GM04503 (cell line): ENCODE measurements at regions not wholly inside any gene's neighbourhood (a gene's known extent, or its start where the extent isn't known, plus 50 kb on each side); places are given as distances from the start of the nearest gene placed in this dataset.

Experiments used
- DNase-seq: peaks from one replicate; pipeline ENCODE4 v3.0.0-alpha.2; 2012; ENCODE audit warnings: low read depth

DNA sequence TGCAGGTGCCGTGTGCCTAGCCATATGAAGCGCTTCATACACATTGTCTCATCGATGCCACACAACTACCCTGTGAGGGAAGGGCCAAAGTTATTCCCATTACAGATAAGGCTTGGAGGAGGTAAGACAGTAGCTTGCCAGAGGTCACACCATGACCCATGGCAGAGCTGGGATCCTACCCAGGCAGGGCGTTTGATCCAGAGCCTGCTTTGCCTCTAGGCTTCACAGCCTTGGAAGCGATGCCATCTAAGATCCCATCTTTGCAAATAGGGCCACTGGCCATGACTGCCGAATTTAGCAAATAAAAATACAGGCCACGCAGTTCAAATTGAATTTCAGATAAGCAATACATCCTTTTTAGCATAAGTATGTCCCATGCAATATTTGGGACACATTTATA lies 358.2 kb downstream of the BCOR start:
- DNase-seq, result no peak

DNA sequence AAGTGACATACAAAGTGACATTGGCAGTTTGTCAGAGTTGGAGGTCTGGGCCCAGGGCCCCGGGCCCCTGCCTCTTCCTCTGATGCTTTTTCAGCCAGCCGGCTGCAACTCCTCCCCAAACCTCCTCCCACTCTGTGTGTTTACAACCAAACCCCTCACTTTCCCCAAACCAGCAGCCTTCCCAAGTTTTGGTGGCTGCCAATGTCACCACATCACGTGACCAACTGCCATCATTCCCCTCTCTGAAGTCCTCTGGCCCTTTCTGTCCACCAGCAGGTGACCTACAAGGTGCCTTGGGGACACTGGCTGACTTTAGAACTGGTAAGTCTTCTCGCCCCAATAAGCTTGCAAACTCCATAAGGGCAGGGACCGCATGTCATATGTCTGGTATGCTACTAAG lies 357.7 kb downstream of the BCOR start:
- DNase-seq, result no peak

DNA sequence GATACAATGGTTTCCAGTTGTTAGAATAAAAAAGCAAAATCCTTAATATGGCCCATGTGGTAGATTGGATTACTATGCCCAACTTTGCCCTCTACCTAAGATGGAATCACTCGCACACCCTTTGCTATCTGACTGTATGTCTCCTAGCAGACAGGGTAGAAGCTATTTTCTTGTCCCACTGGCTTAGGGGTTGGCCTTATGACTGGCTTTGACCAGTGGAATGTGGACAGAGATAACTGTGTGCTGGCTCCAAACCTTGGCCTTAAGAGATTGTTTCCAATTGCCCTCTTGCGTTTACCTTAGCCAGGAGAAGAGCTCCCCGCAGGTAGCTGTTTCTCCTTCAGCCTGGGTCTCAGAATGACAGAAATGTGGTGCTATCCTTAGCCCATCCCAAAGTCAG lies 355.9 kb downstream of the BCOR start:
- no peak for DNase-seq

DNA sequence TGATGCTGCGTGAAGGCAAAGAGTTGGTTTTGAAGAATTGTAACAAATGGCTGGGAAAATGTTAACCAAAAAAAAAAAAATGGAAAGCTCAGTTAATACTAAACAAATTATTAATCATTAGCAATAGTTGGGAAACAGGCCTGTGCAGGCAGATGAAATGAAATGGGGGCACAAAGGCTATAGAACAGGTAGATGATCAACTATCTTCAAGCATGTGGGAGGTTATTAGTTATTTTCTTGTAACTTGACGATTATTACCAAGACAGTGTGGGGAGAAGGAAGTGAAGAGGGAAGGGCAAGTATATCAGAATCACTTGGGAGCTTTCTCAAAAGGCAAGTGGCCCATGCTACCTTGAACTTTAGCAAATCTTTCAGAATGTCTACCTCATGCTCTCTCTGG lies 351.9 kb downstream of the BCOR start:
- no peak for DNase-seq

DNA sequence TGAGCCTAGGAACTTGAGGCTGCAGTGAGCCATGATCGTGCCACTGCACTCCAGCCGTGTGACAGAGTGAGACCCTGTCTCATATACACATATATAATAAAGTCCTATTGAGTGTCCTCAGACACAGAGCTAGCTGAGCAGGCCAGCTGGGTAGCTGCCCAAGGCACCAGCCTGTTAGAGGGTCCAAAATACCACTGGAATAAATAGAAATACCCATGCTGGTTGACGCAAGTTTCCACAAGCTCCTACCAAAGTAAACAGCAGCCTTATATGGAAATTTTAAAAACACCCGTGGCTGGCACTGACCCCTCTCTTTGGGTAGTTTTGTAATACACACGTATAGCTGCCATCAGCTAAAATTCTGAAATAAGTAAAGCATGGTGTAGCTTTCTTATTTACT lies 348.6 kb downstream of the BCOR start:
- DNase-seq, result no peak

DNA sequence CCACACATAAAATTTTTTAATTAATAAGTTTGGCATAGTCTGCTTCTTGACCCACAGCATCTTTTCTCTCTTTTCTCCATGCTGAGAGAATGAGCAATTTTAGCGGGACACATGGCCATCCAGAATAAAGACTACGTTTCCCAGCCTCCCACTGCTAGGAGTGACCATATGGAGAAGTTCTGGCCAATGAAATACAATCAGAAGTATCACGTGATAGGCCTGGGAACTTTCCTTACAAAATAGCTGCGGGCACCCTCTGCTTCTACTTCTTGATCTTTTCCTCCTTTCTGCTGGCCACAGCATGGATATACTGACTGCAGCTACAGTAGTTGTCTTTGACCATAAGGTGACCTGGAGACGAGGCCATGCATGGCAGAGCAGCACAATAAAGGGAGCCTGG lies 348.0 kb downstream of the BCOR start:
- no peak for DNase-seq

DNA sequence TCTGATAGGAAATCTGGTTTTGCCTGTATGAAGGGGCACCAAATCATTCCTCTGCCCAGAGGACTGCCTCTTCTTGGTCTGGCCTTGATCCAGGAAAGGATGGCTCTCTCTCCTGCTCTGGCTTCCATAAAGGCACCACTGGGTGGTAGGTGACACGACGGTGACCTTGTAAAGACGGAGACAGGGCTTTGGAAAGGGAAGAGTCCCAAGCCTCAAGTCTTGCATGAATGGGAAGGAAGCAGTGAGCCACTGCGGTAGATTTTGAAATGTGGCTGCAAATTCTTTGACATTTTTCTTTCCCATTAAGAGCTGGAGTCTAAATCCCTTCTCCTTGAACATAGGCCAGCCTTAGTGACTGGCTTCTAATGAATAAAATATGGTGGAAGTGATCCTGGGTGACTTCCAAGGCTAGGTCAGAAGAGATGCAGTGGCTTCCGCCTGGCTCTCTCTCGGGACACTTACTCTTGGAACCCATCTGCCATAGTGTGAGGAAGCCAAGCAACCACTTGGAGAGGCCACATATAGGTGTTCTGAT lies 347.4 kb downstream of the BCOR start:
- no peak for DNase-seq

DNA sequence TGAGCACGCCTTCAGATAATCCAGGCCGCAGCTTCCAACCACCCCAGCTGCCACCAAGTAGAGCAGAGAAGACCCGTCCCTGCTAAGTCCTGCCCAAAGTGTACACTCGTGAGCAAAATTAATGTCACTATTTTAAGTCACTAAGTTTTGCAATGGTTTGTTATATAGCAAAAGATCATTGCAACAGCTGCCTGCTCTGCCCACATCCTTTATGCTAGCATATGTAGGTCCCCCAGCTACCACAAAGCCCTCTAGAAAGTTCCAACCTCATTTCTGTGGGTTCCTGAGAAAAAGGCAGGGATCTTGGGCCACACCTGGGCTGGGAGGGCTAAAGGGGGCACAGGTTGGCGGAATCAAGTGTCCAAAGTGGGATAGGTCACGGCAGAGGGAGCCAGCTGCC lies 346.9 kb downstream of the BCOR start:
- no peak for DNase-seq

DNA sequence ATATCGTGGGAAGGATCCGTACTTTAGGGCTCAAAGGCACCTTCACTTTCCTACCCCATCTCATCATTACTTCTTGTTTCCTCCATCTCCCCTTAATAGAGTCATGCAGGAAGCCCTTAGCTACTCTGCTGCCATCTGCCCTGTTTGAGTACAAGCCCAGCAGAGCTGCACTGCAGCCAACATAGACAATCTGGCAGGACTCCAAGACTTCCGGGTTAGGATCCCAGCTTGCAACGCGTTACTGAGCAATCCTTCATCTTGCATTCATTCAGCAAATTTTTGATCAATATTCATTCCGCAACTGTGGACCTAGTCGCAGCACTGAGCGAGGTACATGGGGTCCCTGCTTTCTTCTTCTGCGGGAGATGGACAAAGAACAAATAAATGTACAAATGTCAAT lies 344.9 kb downstream of the BCOR start:
- DNase-seq, result no peak

DNA sequence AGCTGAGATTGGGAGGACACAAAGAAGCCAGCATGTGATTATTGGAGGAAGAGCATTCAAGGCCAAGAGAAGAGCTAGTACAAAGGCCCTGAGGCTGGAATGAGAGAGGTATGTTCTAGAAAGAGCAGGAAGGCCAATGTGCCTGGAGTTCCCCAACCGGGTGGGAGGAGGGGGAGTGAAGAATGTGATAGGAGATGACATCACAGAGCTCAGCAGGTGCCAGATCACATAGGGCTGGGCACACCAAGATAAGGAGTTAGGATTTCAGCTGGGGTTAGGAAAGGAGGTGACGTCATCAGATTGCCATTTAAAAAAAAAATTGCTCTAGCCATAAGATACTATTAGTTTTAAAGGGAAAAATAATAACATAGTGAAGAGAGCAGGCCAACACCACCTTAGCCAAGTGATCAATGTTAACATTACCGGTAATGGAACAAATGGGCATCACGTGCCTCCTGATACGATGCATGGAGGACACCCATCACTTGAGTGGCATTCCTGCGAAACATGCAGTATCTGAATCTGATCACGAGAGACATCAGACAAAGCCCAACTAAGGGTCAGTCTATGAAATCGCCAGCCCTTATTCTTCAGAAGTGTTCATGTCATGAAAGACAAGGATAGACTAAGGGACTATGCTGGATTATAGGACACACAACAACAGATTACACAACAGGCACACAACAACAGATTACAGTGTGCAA lies 344.3 kb downstream of the BCOR start:
- DNase-seq, result no peak

DNA sequence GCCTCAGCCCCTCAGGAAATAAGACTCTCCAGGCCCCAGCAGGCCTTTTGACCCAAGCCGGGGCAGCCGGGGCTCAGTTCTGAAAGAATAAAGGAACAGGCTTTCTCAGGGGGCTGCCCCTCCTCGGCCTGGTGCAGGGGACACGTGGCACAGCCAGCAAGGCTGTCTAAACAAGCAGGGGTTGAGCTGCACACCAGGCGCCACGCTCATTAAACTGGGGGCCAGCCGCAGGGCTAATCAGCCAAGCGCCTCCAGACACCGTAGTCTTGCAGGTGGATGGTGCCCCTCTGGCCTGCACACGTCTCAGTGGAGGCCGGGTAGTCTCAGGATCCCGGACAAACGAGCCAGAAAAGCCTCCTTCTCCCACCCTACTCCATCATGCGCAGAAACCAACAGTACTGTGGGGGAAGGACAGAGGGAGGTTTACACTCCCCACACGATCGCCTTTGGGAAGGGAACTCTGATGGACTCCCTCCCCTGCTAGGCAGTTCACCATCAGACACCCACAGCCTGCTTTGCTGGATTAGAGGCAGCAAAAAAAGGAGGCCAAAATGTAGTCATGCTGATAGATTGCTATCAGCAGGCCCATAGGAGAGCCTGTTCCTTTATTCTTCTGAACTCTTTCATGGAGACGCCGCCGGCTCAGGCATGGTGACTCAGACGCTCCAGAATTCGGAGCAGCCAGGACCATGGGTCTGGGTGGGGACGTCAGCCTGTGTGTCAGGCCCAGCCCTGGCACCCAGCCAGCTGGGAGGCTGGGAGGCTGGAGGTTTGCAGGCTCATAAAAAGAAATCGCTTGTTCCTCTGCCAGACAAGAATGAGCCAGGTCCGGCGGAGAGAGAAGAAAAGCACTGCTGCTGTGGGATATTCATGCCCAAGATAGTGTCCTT lies 342.4 kb downstream of the BCOR start:
- peak; percentile 67 for DNase-seq

DNA sequence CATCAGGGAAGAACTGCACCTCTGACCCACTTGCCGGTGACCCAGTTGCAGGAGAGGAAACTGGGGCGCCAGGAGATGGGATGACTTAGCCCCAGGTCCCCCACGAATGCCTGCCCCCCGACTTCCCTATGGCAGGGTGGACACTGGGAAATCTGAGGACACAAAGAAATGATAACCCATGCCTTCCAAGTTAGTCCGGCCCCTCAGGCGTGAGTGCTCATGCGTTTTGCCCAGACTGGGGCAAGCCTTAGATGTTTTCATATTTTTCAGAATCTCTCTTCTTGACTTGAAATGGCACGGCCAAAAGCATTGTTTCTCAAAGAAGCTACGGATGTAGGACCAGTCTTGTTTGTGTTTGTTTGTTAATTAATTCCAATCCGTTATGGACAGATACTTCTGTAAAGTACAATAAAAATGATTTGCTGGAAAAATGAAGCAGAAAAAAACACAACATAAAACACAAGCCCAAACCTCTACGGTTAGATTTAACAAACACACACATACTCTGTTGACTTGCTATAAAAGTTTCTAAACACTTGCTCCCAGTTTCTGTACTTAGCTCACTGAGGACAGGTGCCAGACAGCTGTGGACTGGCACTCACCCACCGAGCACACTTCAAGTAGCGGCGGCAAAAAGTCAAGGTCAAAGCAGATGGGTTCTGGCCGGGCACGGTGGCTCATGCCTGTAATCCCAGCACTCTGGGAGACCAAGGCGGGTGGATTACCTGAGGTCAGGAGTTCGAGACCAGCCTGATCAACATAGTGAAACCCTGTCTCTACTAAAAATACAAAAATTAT lies 341.5 kb downstream of the BCOR start:
- DNase-seq, result no peak

DNA sequence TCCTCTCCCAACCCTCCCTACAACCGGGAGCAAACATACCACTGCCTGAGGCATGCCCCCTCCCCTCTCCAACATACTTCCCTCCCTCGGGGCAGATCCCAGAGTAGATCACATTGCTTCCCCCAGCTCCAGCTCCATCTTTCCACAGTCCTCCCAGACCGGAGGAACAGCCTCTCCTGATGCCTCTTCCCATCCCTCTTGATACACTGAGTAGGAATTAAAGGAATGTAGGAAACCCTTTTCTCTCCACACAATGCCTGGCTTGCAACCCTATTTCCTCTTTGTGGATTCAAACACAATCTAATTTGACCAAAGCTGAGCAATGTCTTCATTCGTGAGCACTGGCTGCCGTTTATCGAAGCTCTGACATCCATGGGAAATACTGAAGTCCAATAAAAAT lies 339.8 kb downstream of the BCOR start:
- peak; percentile 55 for DNase-seq

DNA sequence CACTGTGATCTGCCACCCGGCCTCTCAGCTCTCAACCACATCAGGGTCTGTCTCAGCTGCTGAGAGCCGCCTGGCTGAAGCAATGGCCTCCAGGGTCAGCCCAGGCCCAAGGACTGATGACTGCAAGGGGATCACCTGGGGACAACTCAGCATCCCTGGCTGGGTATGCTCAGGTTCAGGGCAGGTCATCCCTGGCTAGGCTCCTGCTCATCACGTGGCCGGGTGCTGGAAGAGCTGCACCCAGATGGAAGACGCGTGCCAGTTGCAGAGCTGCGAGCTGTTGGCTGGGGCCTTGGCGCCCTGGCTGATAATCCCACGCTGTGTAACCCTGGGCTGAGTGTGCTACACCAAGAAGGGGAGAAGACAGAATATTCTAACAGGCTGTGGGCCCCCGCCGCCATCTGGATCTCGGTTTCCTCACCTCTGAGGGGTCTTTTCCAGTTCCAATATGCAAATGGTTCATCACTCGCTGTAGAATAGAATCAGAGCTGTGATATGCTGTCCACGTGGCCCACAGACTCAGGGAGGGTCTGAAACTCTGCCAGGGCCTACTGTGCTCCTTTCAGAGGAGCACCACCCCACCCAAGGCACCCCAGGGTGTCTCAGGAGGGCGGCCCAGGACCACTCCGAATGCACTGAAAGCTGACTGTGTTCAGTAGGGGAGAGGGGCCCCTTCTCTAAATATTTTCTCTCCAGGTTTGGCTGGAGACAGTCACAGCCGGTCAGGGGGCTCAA lies 338.8 kb downstream of the BCOR start:
- DNase-seq, result no peak

DNA sequence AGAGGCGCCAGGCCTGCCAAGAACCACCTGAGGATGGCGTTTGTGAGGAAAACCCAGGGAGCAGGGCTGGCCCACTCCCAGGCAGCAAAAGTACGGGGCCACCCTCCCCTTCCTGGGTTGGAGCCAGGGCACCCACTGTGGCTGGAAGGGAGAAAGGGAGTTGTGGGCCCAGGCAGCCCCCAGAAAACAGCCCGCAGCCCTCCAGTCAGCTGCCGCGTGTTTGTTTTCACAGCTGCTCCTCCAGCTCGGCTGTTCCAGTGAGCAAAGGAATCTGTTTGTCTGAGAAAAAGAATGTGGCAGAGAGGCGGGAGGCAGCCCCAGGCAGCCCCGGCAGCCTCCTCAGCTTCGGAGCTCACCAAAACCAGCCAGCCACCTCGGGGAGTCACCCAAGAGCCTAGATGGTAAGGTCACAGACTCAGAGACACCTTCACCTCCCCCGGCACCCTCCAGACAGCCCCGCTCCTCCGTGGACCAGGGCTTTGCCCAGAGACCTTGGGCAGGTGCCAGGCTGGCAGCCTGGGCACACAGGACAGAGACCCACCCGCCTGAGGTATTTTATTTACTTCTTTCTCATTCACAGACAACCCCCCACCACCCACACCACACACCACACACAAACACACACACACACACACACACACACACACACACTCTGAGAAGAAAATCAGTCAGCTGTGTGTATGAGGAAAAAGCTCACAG lies 338.1 kb downstream of the BCOR start:
- no peak for DNase-seq

DNA sequence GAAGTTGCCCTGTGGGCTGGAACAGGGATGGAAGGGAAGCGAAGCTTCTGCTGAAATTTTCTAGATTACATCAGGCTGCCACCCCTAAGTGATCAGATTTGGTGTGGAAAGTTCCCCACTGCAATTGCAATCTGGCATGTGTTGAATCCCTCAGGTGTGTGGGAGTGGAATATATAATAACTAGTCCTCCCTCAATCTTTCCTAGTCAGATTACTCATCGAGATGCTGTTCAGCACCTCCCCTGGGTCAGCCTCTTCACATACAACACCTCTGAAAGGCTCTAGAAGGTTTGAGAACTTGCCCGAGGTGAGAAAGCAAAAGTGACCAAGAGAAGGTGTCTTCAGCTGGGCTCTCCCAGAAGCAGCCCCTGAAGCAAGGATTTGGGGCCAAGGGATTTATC lies 336.8 kb downstream of the BCOR start:
- no peak for DNase-seq

DNA sequence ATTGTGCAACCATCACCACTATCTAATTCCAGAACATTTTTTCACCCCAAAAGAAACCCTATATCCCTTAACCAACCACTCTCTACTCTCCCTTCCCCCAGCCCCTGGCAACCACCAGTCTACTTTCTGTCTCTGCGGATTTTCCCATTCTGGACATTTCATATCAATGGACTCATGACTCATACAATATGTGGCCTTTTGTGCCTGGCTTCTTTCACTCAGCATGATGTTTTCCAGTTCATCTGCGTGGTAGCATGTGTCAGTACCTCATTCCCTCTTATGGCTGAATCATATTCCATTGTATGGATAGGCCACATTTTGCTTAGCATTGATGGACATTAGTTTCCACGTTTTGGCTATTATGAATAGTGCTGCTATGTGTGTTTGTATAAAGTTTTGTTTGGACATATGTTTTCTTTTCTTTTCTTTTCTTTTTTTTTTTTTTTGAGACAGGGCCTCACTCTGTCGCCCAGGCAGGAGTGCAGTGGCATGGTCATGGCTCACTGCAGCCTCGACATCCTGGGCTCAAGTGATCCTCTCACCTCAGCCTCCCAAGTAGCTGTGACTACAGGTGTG lies 335.4 kb downstream of the BCOR start:
- no peak for DNase-seq

DNA sequence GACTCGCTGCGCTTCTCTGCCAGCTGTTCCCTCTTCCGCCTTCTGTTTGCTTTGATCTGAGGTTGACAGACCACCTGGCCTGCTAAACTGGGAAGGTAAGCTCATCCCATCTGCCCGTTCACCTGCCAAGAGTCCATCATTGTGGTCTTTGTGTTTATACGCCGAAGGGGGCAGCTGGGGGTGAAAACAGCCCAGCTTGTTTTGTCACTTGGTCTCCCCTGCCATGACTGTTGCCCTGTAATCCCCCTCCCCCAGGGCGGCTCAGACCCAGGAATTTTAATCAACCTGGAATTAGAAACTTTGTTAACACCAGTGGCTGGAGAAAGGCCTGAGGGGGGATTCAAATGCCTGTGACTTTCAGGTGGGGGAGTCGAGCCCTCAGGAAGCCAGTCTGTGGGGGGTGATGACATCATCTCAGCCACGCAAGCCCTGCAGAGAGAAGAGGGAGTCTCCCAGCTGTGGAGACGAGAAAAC lies 333.3 kb downstream of the BCOR start:
- no peak for DNase-seq

DNA sequence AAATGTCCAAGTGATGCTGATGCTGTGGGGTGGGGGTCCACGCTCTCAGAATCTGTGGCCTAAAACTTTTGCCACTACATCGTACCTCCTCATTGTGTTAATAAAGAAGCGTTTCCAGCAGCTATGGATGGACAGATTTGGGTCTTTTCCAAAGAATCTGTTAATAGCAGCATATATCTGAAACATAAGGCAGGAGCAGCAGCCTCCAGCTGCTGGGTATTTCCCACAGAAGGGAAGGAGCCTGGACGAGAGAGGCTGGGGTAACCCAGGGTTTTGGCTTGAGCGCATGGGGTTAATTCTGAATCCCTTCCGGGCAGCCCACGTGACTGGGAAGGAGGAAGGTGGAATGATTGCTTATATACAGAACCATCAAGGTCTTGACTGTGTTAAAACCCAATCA lies 332.4 kb downstream of the BCOR start:
- no peak for DNase-seq

DNA sequence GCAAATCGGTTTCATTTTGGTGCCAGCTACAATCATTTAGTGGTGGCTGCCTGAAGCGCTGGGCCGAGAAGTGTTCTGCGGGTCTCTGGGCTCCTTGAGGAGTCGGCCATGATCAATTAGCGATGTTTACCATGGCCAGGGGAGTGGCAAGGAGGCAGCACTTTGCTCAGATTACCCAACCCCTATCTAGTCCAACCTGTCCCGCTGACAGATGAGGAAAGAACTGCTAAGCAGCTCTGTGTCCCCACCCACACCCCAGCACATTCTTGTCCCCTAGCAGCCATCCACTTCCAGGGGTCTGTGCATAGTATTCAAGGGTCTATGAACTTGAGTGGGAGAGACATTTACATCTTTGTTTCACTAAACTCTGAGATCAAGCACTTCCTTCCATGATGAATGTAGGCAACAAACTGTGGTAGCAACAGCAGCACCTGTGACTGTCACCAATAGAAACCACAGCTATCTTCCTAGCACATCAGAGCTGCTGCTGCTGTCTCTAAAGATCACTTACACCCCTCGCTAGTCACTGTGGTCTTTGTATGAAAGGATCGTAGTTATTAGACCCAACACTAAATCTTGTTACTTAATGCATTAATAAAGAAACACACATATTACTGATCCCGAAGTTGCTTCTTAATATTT lies 331.6 kb downstream of the BCOR start:
- no peak for DNase-seq
